Esophagus squamous epithelium (tissue), 5 donors: ENCODE measurements at regions not wholly inside any gene's neighbourhood (a gene's known extent, or its start where the extent isn't known, plus 50 kb on each side); places are given as distances from the start of the nearest gene placed in this dataset.

Experiments
- DNase-seq: peaks from one replicate; lab custom pipeline; 2025; lab: John Stamatoyannopoulos, UW
- H3K27ac ChIP-seq, 4 donors: fragments of 200-600 bp; sonication (generic); one replicate each; pipeline ENCODE4 v1.5.1; 2016 to 2019; ENCODE audit warnings: mild to moderate bottlenecking in 1 of 4
- H3K27me3 ChIP-seq, 4 donors: fragments of 200-600 bp; sonication (generic); 1 replicate in 3 of 4; 2 replicates in 1 of 4; pipeline versions ENCODE4 v1.5.1 to v1.6.0; 2017 to 2021; ENCODE audit warnings: antibody characterized with exemption in 1 of 4
- H3K36me3 ChIP-seq, 3 donors: fragments of 200-600 bp; sonication (generic); one replicate each; pipeline ENCODE4 v1.5.1; 2016 to 2019
- H3K4me1 ChIP-seq, 3 donors: fragments of 200-600 bp; sonication (generic); one replicate each; pipeline ENCODE4 v1.5.1; 2017 to 2019
- H3K4me3 ChIP-seq, 4 donors: fragments of 200-600 bp; sonication (generic); 1 replicate in 3 of 4; 2 replicates in 1 of 4; pipeline ENCODE4 v1.5.1; 2016 to 2019; ENCODE audit warnings: mild to moderate bottlenecking in 2 of 4, moderate library complexity in 1 of 4
- H3K9me3 ChIP-seq, 3 donors: fragments of 200-600 bp; sonication (generic); one replicate each; pipeline ENCODE4 v1.5.1; 2016 to 2019
- CTCF ChIP-seq, 6 experiments: fragments of 450-650 bp in 4 of 6; fragments of 200-600 bp in 2 of 6; sonication (generic) in 2 of 6; IDR thresholded peaks; one replicate each; pipeline ENCODE4 v1.5.1; 2016 to 2019; ENCODE audit warnings: antibody characterized with exemption in 6 of 6, mild to moderate bottlenecking in 4 of 6, moderate library complexity in 4 of 6
- POLR2A ChIP-seq, 4 donors: fragments of 450-650 bp; IDR thresholded peaks; one replicate each; pipeline ENCODE4 v1.6.1; 2017; ENCODE audit warnings: antibody characterized with exemption in 4 of 4, mild to moderate bottlenecking in 4 of 4, moderate library complexity in 3 of 4
- WGBS, 2 donors: methylation state at CpG; one replicate each; pipeline ENCODE4 v1.1.5; 2018; 5-methylcytosine and 5-hydroxymethylcytosine counted together
- intact Hi-C: fragments of 100-400 bp; cut with DNase I; formaldehyde crosslinking; loops from one replicate; pipeline ENCODE4 v1.15.0; 2022
- donor health status: DM: yes; HTN: yes; CAD: no.

- H3K4me3 ChIP-seq: no peak overlapping the region
- H3K27ac ChIP-seq: no peak overlapping the region
- no peaks in the 10 kb centered on the region for H3K9me3 ChIP-seq
- intact Hi-C loops: no loop called here
- no peak for DNase-seq
- TF ChIP-seq CTCF (IDR thresholded peaks at IDR 0.05): no peak
- TF ChIP-seq POLR2A (IDR thresholded peaks at IDR 0.05): no peak
- 93% methylated on average over 1 of the region's 1 CpG for WGBS, 2 donors
- H3K4me1 ChIP-seq: no peaks in the 10 kb centered on the region
- no peaks in the 10 kb centered on the region for H3K36me3 ChIP-seq
- no peaks in the 10 kb centered on the region for H3K27me3 ChIP-seq
These were observed 470.7 kb upstream of the ZEB2 start for GRCh38 chr2:144990661-144991060.

- Histone ChIP-seq H3K4me3 (no peak overlapping the region), H3K27ac (no peak overlapping the region), H3K4me1 (no peaks in the 10 kb centered on the region), H3K27me3 (no peaks in the 10 kb centered on the region), H3K36me3 (no peaks in the 10 kb centered on the region), H3K9me3 (no peaks in the 10 kb centered on the region)
- intact Hi-C loops: no loop called here
- TF ChIP-seq CTCF (IDR thresholded peaks at IDR 0.05): no peak
- no peak for TF ChIP-seq POLR2A (IDR thresholded peaks at IDR 0.05)
- DNase-seq: no peak
- 48 to 62% methylated on average over 2 of the region's 2 CpGs for WGBS, 2 donors
These were observed 469.8 kb upstream of the ZEB2 start for GRCh38 chr2:144989579-144990270.

- no peak for DNase-seq
- H3K4me1 ChIP-seq: no peaks in the 10 kb centered on the region
- H3K36me3 ChIP-seq: no peaks in the 10 kb centered on the region
- H3K4me3 ChIP-seq: no peak overlapping the region
- H3K27ac ChIP-seq: no peak overlapping the region
- no peaks in the 10 kb centered on the region for H3K9me3 ChIP-seq
- intact Hi-C loops: no loop called here
- TF ChIP-seq CTCF (IDR thresholded peaks at IDR 0.05): no peak
- TF ChIP-seq POLR2A (IDR thresholded peaks at IDR 0.05): no peak
- no peaks in the 10 kb centered on the region for H3K27me3 ChIP-seq
These were observed 468.7 kb upstream of the ZEB2 start for GRCh38 chr2:144988591-144988990.

- no peak overlapping the region for H3K27ac ChIP-seq
- no peak for DNase-seq
- no peaks in the 10 kb centered on the region for H3K36me3 ChIP-seq
- no peaks in the 10 kb centered on the region for H3K9me3 ChIP-seq
- H3K4me1 ChIP-seq: no peaks in the 10 kb centered on the region
- WGBS, 2 donors: 76 to 96% methylated on average over 2 of the region's 2 CpGs
- H3K27me3 ChIP-seq: no peaks in the 10 kb centered on the region
- no peak overlapping the region for H3K4me3 ChIP-seq
- intact Hi-C loops: no loop called here
- TF ChIP-seq POLR2A (IDR thresholded peaks at IDR 0.05): no peak
These were observed 466.8 kb upstream of the ZEB2 start for GRCh38 chr2:144986691-144987090.

- no peak for TF ChIP-seq CTCF (IDR thresholded peaks at IDR 0.05)
- no peak for TF ChIP-seq POLR2A (IDR thresholded peaks at IDR 0.05)
- 81 to 88% methylated on average over 1 of the region's 1 CpG for WGBS, 2 donors
These were observed 464.1 kb upstream of the ZEB2 start for GRCh38 chr2:144984038-144984437.

GRCh38 chr2:144983107-144983506, 463.2 kb upstream of the ZEB2 start:
- 88 to 93% methylated on average over 2 of the region's 2 CpGs for WGBS, 2 donors
- no peak overlapping the region for H3K4me3 ChIP-seq
- TF ChIP-seq POLR2A (IDR thresholded peaks at IDR 0.05) (no peak), CTCF (IDR thresholded peaks at IDR 0.05) (no peak)
- no peaks in the 10 kb centered on the region for H3K27me3 ChIP-seq
- no peaks in the 10 kb centered on the region for H3K9me3 ChIP-seq
- no peak for DNase-seq
- H3K4me1 ChIP-seq: no peaks in the 10 kb centered on the region
- intact Hi-C loops: no loop called here
- H3K27ac ChIP-seq: no peak overlapping the region
- no peaks in the 10 kb centered on the region for H3K36me3 ChIP-seq

More at GRCh38 chr2:144984038-144984437, 464.1 kb upstream of the ZEB2 start:
- no peaks in the 10 kb centered on the region for H3K4me1 ChIP-seq
- no peak for DNase-seq
- intact Hi-C loops: no loop called here
- H3K9me3 ChIP-seq: no peaks in the 10 kb centered on the region
- no peak overlapping the region for H3K27ac ChIP-seq
- H3K27me3 ChIP-seq: no peaks in the 10 kb centered on the region
- H3K36me3 ChIP-seq: no peaks in the 10 kb centered on the region
- H3K4me3 ChIP-seq: no peak overlapping the region
